ENCODE measurements at regions not wholly inside any gene's neighbourhood (a gene's known extent, or its start where the extent isn't known, plus 50 kb on each side); places are given as distances from the start of the nearest gene placed in this dataset.

GRCh38 chr17:79220713-79221291 lies 146.2 kb downstream of the ENGASE start:
- H3K4me3 ChIP-seq = no peak overlapping the region

GRCh38 chr17:79220201-79220712 lies 145.6 kb downstream of the ENGASE start:
- Histone ChIP-seq H3K27ac (no peak overlapping the region), H3K4me1 (no peaks in the 10 kb centered on the region), H3K36me3 (no peaks in the 10 kb centered on the region), H3K27me3 (ENCODE audit: low read depth) (peaks cover 87% of the 10 kb centered on the region), H3K4me3 (no peak overlapping the region), H3K9me3 (no peaks in the 10 kb centered on the region)
- ATAC-seq = no peak
- no peak for DNase-seq
- no peak for TF ChIP-seq CTCF (IDR thresholded peaks at IDR 0.05)
- intact Hi-C loops (cut with DNase I) = no loop called here

More at GRCh38 chr17:79220713-79221291, 146.2 kb downstream of the ENGASE start:
- peak; percentile 41 for DNase-seq
- Histone ChIP-seq H3K27me3 (ENCODE audit: low read depth) (peaks cover 82% of the 10 kb centered on the region), H3K27ac (no peak overlapping the region), H3K4me1 (no peaks in the 10 kb centered on the region), H3K9me3 (no peaks in the 10 kb centered on the region), H3K36me3 (no peaks in the 10 kb centered on the region)
- TF ChIP-seq CTCF (IDR thresholded peaks at IDR 0.05) = no peak
- no peak for ATAC-seq
- intact Hi-C loops (cut with DNase I) = no loop called here

GRCh38 chr17:79219208-79219935 lies 144.7 kb downstream of the ENGASE start:
- Histone ChIP-seq H3K9me3 (no peaks in the 10 kb centered on the region), H3K4me1 (no peaks in the 10 kb centered on the region), H3K27me3 (ENCODE audit: low read depth) (peaks cover 88% of the 10 kb centered on the region), H3K36me3 (no peaks in the 10 kb centered on the region), H3K27ac (no peak overlapping the region), H3K4me3 (no peak overlapping the region)
- ATAC-seq (no peak), DNase-seq (no peak)
- TF ChIP-seq CTCF (IDR thresholded peaks at IDR 0.05) = no peak
- intact Hi-C loops (cut with DNase I) = no loop called here

GRCh38 chr17:79218825-79219200 lies 144.2 kb downstream of the ENGASE start:
- TF ChIP-seq CTCF (IDR thresholded peaks at IDR 0.05) = no peak
- H3K27me3 ChIP-seq (ENCODE audit: low read depth) = peaks cover 87% of the 10 kb centered on the region
- H3K4me3 ChIP-seq = no peak overlapping the region
- H3K4me1 ChIP-seq = no peaks in the 10 kb centered on the region
- H3K9me3 ChIP-seq = no peaks in the 10 kb centered on the region
- no peak overlapping the region for H3K27ac ChIP-seq
- ATAC-seq (no peak), DNase-seq (no peak)
- H3K36me3 ChIP-seq = no peaks in the 10 kb centered on the region
- intact Hi-C loops (cut with DNase I) = no loop called here

GRCh38 chr17:79218175-79218824 lies 143.7 kb downstream of the ENGASE start:
- intact Hi-C loops (cut with DNase I) = no loop called here
- H3K36me3 ChIP-seq = no peaks in the 10 kb centered on the region
- no peak for DNase-seq
- no peak for ATAC-seq
- peaks cover 83% of the 10 kb centered on the region for H3K27me3 ChIP-seq (ENCODE audit: low read depth)
- no peaks in the 10 kb centered on the region for H3K4me1 ChIP-seq
- H3K27ac ChIP-seq = no peak overlapping the region
- no peaks in the 10 kb centered on the region for H3K9me3 ChIP-seq
- no peak overlapping the region for H3K4me3 ChIP-seq
- TF ChIP-seq CTCF (IDR thresholded peaks at IDR 0.05) = no peak

Data from lower lobe of right lung (tissue), 2 donors.